H9 (cell line): ENCODE measurements at regions not wholly inside any gene's neighbourhood (a gene's known extent, or its start where the extent isn't known, plus 50 kb on each side); places are given as distances from the start of the nearest gene placed in this dataset.

Experiments
- DNase-seq: peaks from one replicate; pipeline ENCODE4 v3.0.0-alpha.2; 2017
- H2AFZ ChIP-seq: one replicate; pipeline ENCODE4 v1.6.1; 2013; ENCODE audit warnings: mild to moderate bottlenecking, low read length, control low read depth, moderate library complexity
- H2AK5ac ChIP-seq: 2 replicates; pipeline ENCODE4 v1.6.1; 2013; ENCODE audit warnings: low read length, control low read depth, mixed read lengths; ENCODE audit not compliant: insufficient read length
- H2BK120ac ChIP-seq: one replicate; pipeline ENCODE4 v1.6.1; 2013; ENCODE audit warnings: low read depth, mild to moderate bottlenecking, low read length, control low read depth, inconsistent platforms; ENCODE audit not compliant: poor library complexity, severe bottlenecking
- H2BK12ac ChIP-seq: 2 replicates; pipeline ENCODE4 v1.6.1; 2013; ENCODE audit warnings: low read length, control low read depth, mixed read lengths, low read depth; ENCODE audit not compliant: insufficient read length
- H2BK15ac ChIP-seq: 2 replicates; pipeline ENCODE4 v1.6.1; 2013; ENCODE audit warnings: low read depth, low read length, control low read depth
- H2BK20ac ChIP-seq: one replicate; pipeline ENCODE4 v1.6.1; 2013; ENCODE audit warnings: low read depth, mild to moderate bottlenecking, low read length, control low read depth, inconsistent platforms; ENCODE audit not compliant: poor library complexity, severe bottlenecking
- H2BK5ac ChIP-seq: 2 replicates; pipeline ENCODE4 v1.6.1; 2013; ENCODE audit warnings: low read length, control low read depth, mixed read lengths; ENCODE audit not compliant: insufficient read length
- H3K14ac ChIP-seq: 2 replicates; pipeline ENCODE4 v1.6.1; 2013; ENCODE audit warnings: low read length, control low read depth; ENCODE audit not compliant: insufficient read depth
- H3K18ac ChIP-seq: 2 replicates; pipeline ENCODE4 v1.6.1; 2013; ENCODE audit warnings: low read depth, mild to moderate bottlenecking, mixed read lengths, low read length, control low read depth; ENCODE audit not compliant: insufficient read length
- H3K23ac ChIP-seq: 2 replicates; pipeline ENCODE4 v1.6.1; 2013; ENCODE audit warnings: low read length, control low read depth, mixed read lengths, low read depth; ENCODE audit not compliant: insufficient read length
- H3K23me2 ChIP-seq: 2 replicates; pipeline ENCODE4 v1.6.1; 2013; ENCODE audit warnings: low read depth, mild to moderate bottlenecking, mixed read lengths, low read length, control low read depth; ENCODE audit not compliant: insufficient read length, poor library complexity, severe bottlenecking
- H3K27ac ChIP-seq: 2 replicates; pipeline ENCODE4 v1.5.1; 2013; ENCODE audit warnings: low read length, control low read depth, mixed read lengths, low read depth; ENCODE audit not compliant: insufficient read length
- H3K27me3 ChIP-seq: 2 replicates; pipeline ENCODE4 v1.6.1; 2013; ENCODE audit warnings: low read length, control low read depth, inconsistent platforms; ENCODE audit not compliant: insufficient read depth
- H3K4ac ChIP-seq: 2 replicates; pipeline ENCODE4 v1.6.1; 2013; ENCODE audit warnings: low read depth, mild to moderate bottlenecking, control low read depth, inconsistent platforms, low read length, moderate library complexity
- H3K4me1 ChIP-seq: 2 replicates; pipeline ENCODE4 v1.6.1; 2013; ENCODE audit warnings: low read length, control low read depth, inconsistent platforms; ENCODE audit not compliant: insufficient read depth
- H3K4me2 ChIP-seq: 2 replicates; pipeline ENCODE4 v1.6.1; 2013; ENCODE audit warnings: low read length, control low read depth, mixed read lengths; ENCODE audit not compliant: insufficient read length, insufficient read depth
- H3K56ac ChIP-seq: 2 replicates; pipeline ENCODE4 v1.6.1; 2013; ENCODE audit warnings: low read depth, mild to moderate bottlenecking, mixed read lengths, low read length, control low read depth; ENCODE audit not compliant: insufficient read length
- H3K79me1 ChIP-seq: 2 replicates; pipeline ENCODE4 v1.6.1; 2013; ENCODE audit warnings: low read depth, mild to moderate bottlenecking, moderate library complexity, low read length, control low read depth, inconsistent platforms; ENCODE audit not compliant: insufficient read depth, poor library complexity, severe bottlenecking
- H3K79me2 ChIP-seq: 2 replicates; pipeline ENCODE4 v1.6.1; 2013; ENCODE audit warnings: low read length, control low read depth, inconsistent platforms; ENCODE audit not compliant: insufficient read depth
- H3K9ac ChIP-seq: 2 replicates; pipeline ENCODE4 v1.6.1; 2013; ENCODE audit warnings: low read length, control low read depth, mixed read lengths; ENCODE audit not compliant: insufficient read length; ENCODE audit errors: extremely low read depth
- H3K9me3 ChIP-seq: one replicate; pipeline ENCODE4 v1.6.1; 2013; ENCODE audit warnings: low read depth, low read length, inconsistent platforms; ENCODE audit not compliant: control insufficient read depth
- H3T11ph ChIP-seq: one replicate; pipeline ENCODE4 v1.6.1; 2013; ENCODE audit warnings: mild to moderate bottlenecking, low read length, control low read depth, inconsistent platforms
- H4K20me1 ChIP-seq: one replicate; pipeline ENCODE4 v1.6.1; 2013; ENCODE audit not compliant: control insufficient read depth, insufficient read length, insufficient read depth
- H4K5ac ChIP-seq: 2 replicates; pipeline ENCODE4 v1.6.1; 2013; ENCODE audit warnings: low read depth, mild to moderate bottlenecking, mixed read lengths, low read length, control low read depth; ENCODE audit not compliant: insufficient read length
- H4K8ac ChIP-seq: replicated peaks from 2 replicates; pipeline ENCODE4 v1.6.1; 2013; ENCODE audit warnings: low read length, control low read depth, mixed read lengths, low read depth; ENCODE audit not compliant: insufficient read length
- H4K91ac ChIP-seq: 2 replicates; pipeline ENCODE4 v1.6.1; 2013; ENCODE audit warnings: low read depth, mild to moderate bottlenecking, moderate library complexity, mixed read lengths, low read length, control low read depth; ENCODE audit not compliant: insufficient read length
- H3K27ac Mint-ChIP-seq, 3 experiments: 2 replicates in 2 of 3; 3 replicates in 1 of 3; pipeline ENCODE4 v1.8.0; 2020 to 2021; ENCODE audit warnings: mixed read lengths in 3 of 3, mild to moderate bottlenecking in 1 of 3, moderate library complexity in 1 of 3
- H3K27me3 Mint-ChIP-seq: 2 replicates; pipeline ENCODE4 v1.8.0; 2021; ENCODE audit warnings: low read depth, mild to moderate bottlenecking, moderate library complexity, mixed read lengths
- H3K36me3 Mint-ChIP-seq, 3 experiments: 2 replicates in 2 of 3; 3 replicates in 1 of 3; pipeline ENCODE4 v1.8.0; 2020 to 2021; ENCODE audit warnings: low read depth in 3 of 3, mixed read lengths in 3 of 3; ENCODE audit not compliant: insufficient read depth in 1 of 3
- H3K4me1 Mint-ChIP-seq, 2 experiments: 2 replicates each; pipeline ENCODE4 v1.8.0; 2020; ENCODE audit warnings: mixed read lengths in 2 of 2
- H3K4me3 Mint-ChIP-seq, 2 experiments: 2 replicates in 1 of 2; 3 replicates in 1 of 2; pipeline ENCODE4 v1.8.0; 2020 to 2021; ENCODE audit warnings: mild to moderate bottlenecking in 2 of 2, mixed read lengths in 2 of 2, moderate library complexity in 1 of 2
- H3K9me3 Mint-ChIP-seq, 2 experiments: 2 replicates in 1 of 2; 3 replicates in 1 of 2; pipeline ENCODE4 v1.8.0; 2020; ENCODE audit warnings: mild to moderate bottlenecking in 2 of 2, mixed read lengths in 2 of 2, moderate library complexity in 1 of 2
- CTCF ChIP-seq: fragments of 200-600 bp; sonication (generic); conservative IDR thresholded peaks from 3 replicates; pipeline ENCODE4 v1.8.0; 2021; ENCODE audit warnings: antibody characterized with exemption, mild to moderate bottlenecking
- WGBS: extraction: QIAGEN DNeasy Blood & Tissue Kit; methylation state at CpG from one replicate; pipeline ENCODE4 v1.1.7; 2013; ENCODE audit warnings: missing lambda C conversion rate, low lambda C conversion rate, mixed read lengths; ENCODE audit not compliant: insufficient read length; ENCODE audit errors: extremely low coverage; 5-methylcytosine and 5-hydroxymethylcytosine counted together

GRCh38 chrX:124203311-124203710, 129.1 kb upstream of the TEX13D start:
- Histone ChIP-seq H3K27ac (no peak overlapping the region), H2BK20ac (no peak overlapping the region), H3K27me3 (no peaks in the 10 kb centered on the region), H3K23me2 (no peaks in the 10 kb centered on the region), H3K4me1 (no peaks in the 10 kb centered on the region), H3K56ac (no peak overlapping the region), H3K79me2 (no peaks in the 10 kb centered on the region), H2BK12ac (no peak overlapping the region), H3K79me1 (no peaks in the 10 kb centered on the region), H2AFZ (no peak overlapping the region), H3K4ac (no peak overlapping the region), H3T11ph (no peak overlapping the region), H3K18ac (no peak overlapping the region), H3K14ac (no peak overlapping the region), H4K5ac (no peak overlapping the region), H2BK120ac (no peak overlapping the region), H3K9me3 (peaks cover 22% of the 10 kb centered on the region), H3K9ac (no peak overlapping the region), H4K20me1 (no peaks in the 10 kb centered on the region), H4K91ac (no peak overlapping the region), H2BK15ac (no peak overlapping the region), H3K4me2 (no peak overlapping the region), H2BK5ac (no peak overlapping the region), H2AK5ac (no peak overlapping the region), H4K8ac (no peak overlapping the region), H3K23ac (no peak overlapping the region)
- TF ChIP-seq CTCF: no peak
- H3K9me3 Mint-ChIP-seq: peaks cover 38 to 45% of the 10 kb centered on the region in 2 experiments
- H3K4me3 Mint-ChIP-seq: no peak overlapping the region
- H3K36me3 Mint-ChIP-seq: peaks cover 0 to 14% (median 4%) of the 10 kb centered on the region in 3 experiments; a peak in 6 of 7 replicates
- H3K27me3 Mint-ChIP-seq: no peaks in the 10 kb centered on the region
- DNase-seq: no peak
- H3K4me1 Mint-ChIP-seq: no peaks in the 10 kb centered on the region
- WGBS: no CpG with 5 or more reads among the region's 1 CpG
- H3K27ac Mint-ChIP-seq: no peak overlapping the region
